Ovary (tissue), 3 donors: ENCODE measurements at regions not wholly inside any gene's neighbourhood (a gene's known extent, or its start where the extent isn't known, plus 50 kb on each side); places are given as distances from the start of the nearest gene placed in this dataset.

Source experiments
- CTCF ChIP-seq, 3 donors: fragments of 450-650 bp in 2 of 3; fragments of 200-600 bp in 1 of 3; IDR thresholded peaks; one replicate each; pipeline versions ENCODE4 v1.5.1 to v1.8.0; 2016 to 2022; ENCODE audit warnings: antibody characterized with exemption in 3 of 3, mild to moderate bottlenecking in 1 of 3
- EP300 ChIP-seq: sonication (generic); formaldehyde crosslinking; IDR thresholded peaks from one replicate; pipeline ENCODE4 v1.6.1; 2017; ENCODE audit warnings: antibody characterized with exemption
- POLR2A ChIP-seq: fragments of 450-650 bp; IDR thresholded peaks from one replicate; pipeline ENCODE4 v1.6.1; 2017; ENCODE audit warnings: antibody characterized with exemption, mild to moderate bottlenecking, moderate library complexity
- donor health status: DM: no; HTN: no; CAD: no.

- no peak for TF ChIP-seq POLR2A
- no peak for TF ChIP-seq CTCF (IDR thresholded peaks at IDR 0.05)
- TF ChIP-seq EP300: no peak
These were observed 210.7 kb upstream of the TMPRSS15 start for GRCh38 chr21:18614303-18614702.
